ENCODE measurements at regions not wholly inside any gene's neighbourhood (a gene's known extent, or its start where the extent isn't known, plus 50 kb on each side); places are given as distances from the start of the nearest gene placed in this dataset.

DNA sequence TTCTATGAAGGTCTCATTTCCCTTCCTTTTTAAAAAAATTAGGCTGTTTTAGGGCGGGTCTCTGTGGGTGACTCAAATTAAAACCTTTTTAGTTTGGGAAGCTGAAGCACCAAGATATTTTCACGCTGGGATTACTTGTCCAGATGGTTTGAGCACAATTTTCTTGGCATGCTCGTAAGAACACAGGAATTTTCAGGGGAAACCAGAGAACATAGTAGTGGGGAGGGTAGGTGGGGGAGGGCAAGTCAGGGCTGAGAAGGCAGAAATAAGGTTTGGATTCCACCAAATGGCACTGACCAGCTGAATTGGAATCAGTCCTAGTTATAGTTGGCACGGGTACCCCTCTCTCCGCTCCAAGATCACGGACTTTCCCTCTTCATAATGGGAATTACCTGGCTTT lies 97.3 kb upstream of the LRIG1 start:
- TF ChIP-seq EGR1 (IDR thresholded peaks at IDR 0.05) (no peak), NFIC (IDR thresholded peaks at IDR 0.05) (no peak), TCF12 (IDR thresholded peaks at IDR 0.05; ENCODE audit: low read depth) (no peak), EP300 (IDR thresholded peaks at IDR 0.05; ENCODE audit: borderline replicate concordance) (no peak), YY1 (IDR thresholded peaks at IDR 0.05; ENCODE audit: low read depth) (no peak), CREB1 (IDR thresholded peaks at IDR 0.05; ENCODE audit: low read depth) (no peak), ZBTB7A (IDR thresholded peaks at IDR 0.05; ENCODE audit: low read depth) (no peak), FOXM1 (IDR thresholded peaks at IDR 0.05; ENCODE audit: borderline replicate concordance, low read depth) (no peak), RAD21 (IDR thresholded peaks at IDR 0.05; ENCODE audit: low read depth) (no peak)
- TF ChIP-seq, protein P1, sequence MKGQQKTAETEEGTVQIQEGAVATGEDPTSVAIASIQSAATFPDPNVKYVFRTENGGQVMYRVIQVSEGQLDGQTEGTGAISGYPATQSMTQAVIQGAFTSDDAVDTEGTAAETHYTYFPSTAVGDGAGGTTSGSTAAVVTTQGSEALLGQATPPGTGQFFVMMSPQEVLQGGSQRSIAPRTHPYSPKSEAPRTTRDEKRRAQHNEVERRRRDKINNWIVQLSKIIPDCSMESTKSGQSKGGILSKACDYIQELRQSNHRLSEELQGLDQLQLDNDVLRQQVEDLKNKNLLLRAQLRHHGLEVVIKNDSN (IDR thresholded peaks at IDR 0.05): no peak
- TF ChIP-seq, protein P2, sequence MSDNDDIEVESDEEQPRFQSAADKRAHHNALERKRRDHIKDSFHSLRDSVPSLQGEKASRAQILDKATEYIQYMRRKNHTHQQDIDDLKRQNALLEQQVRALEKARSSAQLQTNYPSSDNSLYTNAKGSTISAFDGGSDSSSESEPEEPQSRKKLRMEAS (IDR thresholded peaks at IDR 0.05): no peak

DNA sequence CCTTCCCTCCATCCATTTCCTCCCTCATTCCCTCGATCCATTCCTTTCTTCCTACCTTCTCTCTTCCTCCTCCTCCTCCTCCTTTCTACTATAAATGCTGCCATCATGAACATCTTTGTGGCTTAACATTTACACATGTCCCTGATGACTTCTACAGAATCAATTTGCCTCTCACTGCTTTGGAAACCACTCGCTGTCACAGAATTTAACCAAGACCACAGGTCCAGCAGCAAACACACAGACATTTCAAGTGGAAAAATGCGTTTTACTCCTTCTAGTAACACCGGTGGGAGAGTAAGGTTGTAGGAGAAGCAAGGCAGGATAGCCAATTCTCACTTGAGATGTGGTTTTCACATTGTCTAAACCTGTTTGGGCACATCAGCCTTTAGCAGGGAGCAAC lies 101.4 kb upstream of the LRIG1 start:
- no peak for TF ChIP-seq FOXM1 (IDR thresholded peaks at IDR 0.05; ENCODE audit: borderline replicate concordance, low read depth)
- TF ChIP-seq TEAD4 (IDR thresholded peaks at IDR 0.05): no peak
- TF ChIP-seq, protein P1 (IDR thresholded peaks at IDR 0.05): no peak
- TF ChIP-seq, protein P3, sequence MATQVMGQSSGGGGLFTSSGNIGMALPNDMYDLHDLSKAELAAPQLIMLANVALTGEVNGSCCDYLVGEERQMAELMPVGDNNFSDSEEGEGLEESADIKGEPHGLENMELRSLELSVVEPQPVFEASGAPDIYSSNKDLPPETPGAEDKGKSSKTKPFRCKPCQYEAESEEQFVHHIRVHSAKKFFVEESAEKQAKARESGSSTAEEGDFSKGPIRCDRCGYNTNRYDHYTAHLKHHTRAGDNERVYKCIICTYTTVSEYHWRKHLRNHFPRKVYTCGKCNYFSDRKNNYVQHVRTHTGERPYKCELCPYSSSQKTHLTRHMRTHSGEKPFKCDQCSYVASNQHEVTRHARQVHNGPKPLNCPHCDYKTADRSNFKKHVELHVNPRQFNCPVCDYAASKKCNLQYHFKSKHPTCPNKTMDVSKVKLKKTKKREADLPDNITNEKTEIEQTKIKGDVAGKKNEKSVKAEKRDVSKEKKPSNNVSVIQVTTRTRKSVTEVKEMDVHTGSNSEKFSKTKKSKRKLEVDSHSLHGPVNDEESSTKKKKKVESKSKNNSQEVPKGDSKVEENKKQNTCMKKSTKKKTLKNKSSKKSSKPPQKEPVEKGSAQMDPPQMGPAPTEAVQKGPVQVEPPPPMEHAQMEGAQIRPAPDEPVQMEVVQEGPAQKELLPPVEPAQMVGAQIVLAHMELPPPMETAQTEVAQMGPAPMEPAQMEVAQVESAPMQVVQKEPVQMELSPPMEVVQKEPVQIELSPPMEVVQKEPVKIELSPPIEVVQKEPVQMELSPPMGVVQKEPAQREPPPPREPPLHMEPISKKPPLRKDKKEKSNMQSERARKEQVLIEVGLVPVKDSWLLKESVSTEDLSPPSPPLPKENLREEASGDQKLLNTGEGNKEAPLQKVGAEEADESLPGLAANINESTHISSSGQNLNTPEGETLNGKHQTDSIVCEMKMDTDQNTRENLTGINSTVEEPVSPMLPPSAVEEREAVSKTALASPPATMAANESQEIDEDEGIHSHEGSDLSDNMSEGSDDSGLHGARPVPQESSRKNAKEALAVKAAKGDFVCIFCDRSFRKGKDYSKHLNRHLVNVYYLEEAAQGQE (IDR thresholded peaks at IDR 0.05; ENCODE audit: low read depth): no peak
- no peak for TF ChIP-seq NFIC (IDR thresholded peaks at IDR 0.05)
- TF ChIP-seq RAD21 (IDR thresholded peaks at IDR 0.05; ENCODE audit: low read depth): no peak
- TF ChIP-seq TCF12 (IDR thresholded peaks at IDR 0.05; ENCODE audit: low read depth): no peak
- TF ChIP-seq CEBPB (IDR thresholded peaks at IDR 0.05): no peak
- no peak for TF ChIP-seq TAF1 (IDR thresholded peaks at IDR 0.05; ENCODE audit: low read depth)
- TF ChIP-seq EGR1 (IDR thresholded peaks at IDR 0.05): no peak
- no peak for TF ChIP-seq EP300 (IDR thresholded peaks at IDR 0.05; ENCODE audit: borderline replicate concordance)
- TF ChIP-seq, protein P2 (IDR thresholded peaks at IDR 0.05): no peak

DNA sequence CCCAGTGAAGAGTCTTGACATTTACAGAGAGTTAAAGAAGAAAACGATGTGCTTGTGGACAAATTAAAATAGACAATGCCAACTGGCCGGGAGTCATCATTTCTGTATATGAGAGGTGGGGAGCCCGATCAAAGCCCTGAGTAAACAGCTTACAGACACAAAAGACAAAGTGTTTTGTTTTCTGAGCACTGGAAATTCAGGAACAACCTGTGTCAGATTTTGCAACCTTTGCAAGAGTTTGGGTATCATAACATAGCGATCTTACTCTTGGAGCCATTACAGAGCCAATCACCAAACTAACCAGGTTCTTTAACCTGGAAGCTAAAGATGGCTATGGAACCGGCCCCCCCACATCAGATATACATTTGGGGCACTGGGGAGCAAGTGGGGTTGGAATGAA lies 101.9 kb upstream of the LRIG1 start:
- TF ChIP-seq EP300 (IDR thresholded peaks at IDR 0.05; ENCODE audit: borderline replicate concordance) (no peak), EGR1 (IDR thresholded peaks at IDR 0.05) (no peak), CEBPB (IDR thresholded peaks at IDR 0.05) (no peak), FOXM1 (IDR thresholded peaks at IDR 0.05; ENCODE audit: borderline replicate concordance, low read depth) (no peak), CREB1 (IDR thresholded peaks at IDR 0.05; ENCODE audit: low read depth) (no peak), YY1 (IDR thresholded peaks at IDR 0.05; ENCODE audit: low read depth) (no peak), NFIC (IDR thresholded peaks at IDR 0.05) (no peak), TAF1 (IDR thresholded peaks at IDR 0.05; ENCODE audit: low read depth) (no peak), ZBTB7A (IDR thresholded peaks at IDR 0.05; ENCODE audit: low read depth) (no peak), RAD21 (IDR thresholded peaks at IDR 0.05; ENCODE audit: low read depth) (no peak), TCF12 (IDR thresholded peaks at IDR 0.05; ENCODE audit: low read depth) (no peak), TEAD4 (IDR thresholded peaks at IDR 0.05) (no peak)
- TF ChIP-seq, protein P2 (IDR thresholded peaks at IDR 0.05): no peak
- TF ChIP-seq, protein P1 (IDR thresholded peaks at IDR 0.05): no peak
- TF ChIP-seq, protein P3 (IDR thresholded peaks at IDR 0.05; ENCODE audit: low read depth): no peak

DNA sequence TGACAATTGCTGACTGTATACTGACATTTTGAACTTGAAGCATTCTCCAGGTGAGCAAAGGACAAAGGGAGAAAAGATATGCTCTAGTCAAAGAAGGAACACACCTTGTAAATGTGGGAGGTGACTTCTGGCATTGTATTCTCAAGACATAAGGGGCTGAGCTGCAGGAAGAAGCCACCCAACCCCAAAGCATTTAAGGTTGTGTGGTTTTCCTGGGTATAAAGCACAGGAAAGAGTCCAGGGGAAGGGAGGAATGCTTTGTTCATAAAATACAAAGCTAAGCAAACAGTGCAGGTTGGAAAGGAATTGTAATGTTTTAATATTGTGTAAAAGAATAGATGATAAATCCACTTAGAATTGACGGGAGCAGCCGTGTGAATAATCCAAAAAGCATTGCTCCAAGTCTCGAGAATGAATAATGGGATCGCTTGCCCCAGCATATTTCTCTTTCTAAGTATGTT lies 102.4 kb upstream of the LRIG1 start:
- TF ChIP-seq TAF1 (IDR thresholded peaks at IDR 0.05; ENCODE audit: low read depth) (no peak), EP300 (IDR thresholded peaks at IDR 0.05; ENCODE audit: borderline replicate concordance) (no peak; the same call in 1 of the 2 replicates), CREB1 (IDR thresholded peaks at IDR 0.05; ENCODE audit: low read depth) (no peak), NFIC (IDR thresholded peaks at IDR 0.05) (peak; percentile 65), CEBPB (IDR thresholded peaks at IDR 0.05) (0 out of 2 replicates have a peak, but pooled peaks have one; percentile 34), TEAD4 (IDR thresholded peaks at IDR 0.05) (peak; percentile 48; the same call in 1 of the 2 replicates), RAD21 (IDR thresholded peaks at IDR 0.05; ENCODE audit: low read depth) (no peak), EGR1 (IDR thresholded peaks at IDR 0.05) (no peak), YY1 (IDR thresholded peaks at IDR 0.05; ENCODE audit: low read depth) (no peak), TCF12 (IDR thresholded peaks at IDR 0.05; ENCODE audit: low read depth) (peak; percentile 73), FOXM1 (IDR thresholded peaks at IDR 0.05; ENCODE audit: borderline replicate concordance, low read depth) (peak; percentile 80), ZBTB7A (IDR thresholded peaks at IDR 0.05; ENCODE audit: low read depth) (no peak)
- TF ChIP-seq, protein P2 (IDR thresholded peaks at IDR 0.05): no peak
- TF ChIP-seq, protein P1 (IDR thresholded peaks at IDR 0.05): no peak
- TF ChIP-seq, protein P3 (IDR thresholded peaks at IDR 0.05; ENCODE audit: low read depth): no peak

Data from Ishikawa (cell line).